Activated CD8-positive, alpha-beta T cell treated with anti-CD3 and anti-CD28 coated beads for 36 hours (primary cell): ENCODE measurements at regions not wholly inside any gene's neighbourhood (a gene's known extent, or its start where the extent isn't known, plus 50 kb on each side); places are given as distances from the start of the nearest gene placed in this dataset.

ENCODE experiments used
- ATAC-seq: fragments of 200-7000 bp; cut with Tn5 transposase; one replicate; pipeline ENCODE4 v1.10.0; 2021; ENCODE audit warnings: mild to moderate bottlenecking, moderate library complexity
- CTCF ChIA-PET: fragments of 350-600 bp; sonication (Branson Sonifier 250); formaldehyde crosslinking; loops from one replicate; lab custom pipeline; 2021; ENCODE audit warnings: antibody characterized with exemption; lab: Charles Lee
- POLR2A ChIA-PET: fragments of 350-600 bp; sonication (Branson Sonifier 250); formaldehyde crosslinking; loops from one replicate; lab custom pipeline; 2021; ENCODE audit warnings: antibody characterized with exemption; lab: Charles Lee
- DNase-seq: peaks from one replicate; pipeline ENCODE4 v3.0.0-alpha.2; 2020
- H3K27ac Mint-ChIP-seq: one replicate; pipeline ENCODE4 v1.8.0; 2021; ENCODE audit warnings: mild to moderate bottlenecking, mixed read lengths
- H3K27me3 Mint-ChIP-seq: one replicate; pipeline ENCODE4 v1.8.0; 2021; ENCODE audit warnings: mixed read lengths
- H3K36me3 Mint-ChIP-seq: one replicate; pipeline ENCODE4 v1.8.0; 2021; ENCODE audit warnings: low read depth, mixed read lengths
- H3K4me1 Mint-ChIP-seq: one replicate; pipeline ENCODE4 v1.8.0; 2021; ENCODE audit warnings: low read depth, mixed read lengths
- H3K4me3 Mint-ChIP-seq: one replicate; pipeline ENCODE4 v1.8.0; 2021; ENCODE audit warnings: mild to moderate bottlenecking, moderate library complexity, mixed read lengths
- H3K9me3 Mint-ChIP-seq: one replicate; pipeline ENCODE4 v1.8.0; 2021; ENCODE audit warnings: mixed read lengths
- intact Hi-C: fragments of 100-400 bp; cut with micrococcal nuclease; formaldehyde crosslinking; loops from one replicate; pipeline ENCODE4 v1.10.0; 2022
- TF ChIP-seq, protein P1 (sequence below): fragments of 200-600 bp; IDR thresholded peaks from one replicate; pipeline ENCODE4 v1.8.0; 2022; ENCODE audit warnings: antibody characterized with exemption, mild to moderate bottlenecking

- TF ChIP-seq, protein P1, sequence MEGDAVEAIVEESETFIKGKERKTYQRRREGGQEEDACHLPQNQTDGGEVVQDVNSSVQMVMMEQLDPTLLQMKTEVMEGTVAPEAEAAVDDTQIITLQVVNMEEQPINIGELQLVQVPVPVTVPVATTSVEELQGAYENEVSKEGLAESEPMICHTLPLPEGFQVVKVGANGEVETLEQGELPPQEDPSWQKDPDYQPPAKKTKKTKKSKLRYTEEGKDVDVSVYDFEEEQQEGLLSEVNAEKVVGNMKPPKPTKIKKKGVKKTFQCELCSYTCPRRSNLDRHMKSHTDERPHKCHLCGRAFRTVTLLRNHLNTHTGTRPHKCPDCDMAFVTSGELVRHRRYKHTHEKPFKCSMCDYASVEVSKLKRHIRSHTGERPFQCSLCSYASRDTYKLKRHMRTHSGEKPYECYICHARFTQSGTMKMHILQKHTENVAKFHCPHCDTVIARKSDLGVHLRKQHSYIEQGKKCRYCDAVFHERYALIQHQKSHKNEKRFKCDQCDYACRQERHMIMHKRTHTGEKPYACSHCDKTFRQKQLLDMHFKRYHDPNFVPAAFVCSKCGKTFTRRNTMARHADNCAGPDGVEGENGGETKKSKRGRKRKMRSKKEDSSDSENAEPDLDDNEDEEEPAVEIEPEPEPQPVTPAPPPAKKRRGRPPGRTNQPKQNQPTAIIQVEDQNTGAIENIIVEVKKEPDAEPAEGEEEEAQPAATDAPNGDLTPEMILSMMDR: no peak
- CTCF ChIA-PET: no interaction called here
- intact Hi-C loops: no loop called here
- Mint-ChIP-seq H3K4me1 (no peaks in the 10 kb centered on the region), H3K36me3 (no peaks in the 10 kb centered on the region), H3K27ac (no peak overlapping the region), H3K27me3 (no peaks in the 10 kb centered on the region), H3K4me3 (no peak overlapping the region), H3K9me3 (no peaks in the 10 kb centered on the region)
- DNase-seq: no peak
- ATAC-seq: no peak
- POLR2A ChIA-PET: no interaction called here
Measured at GRCh38 chr4:129622566-129622965, 526.6 kb downstream of the C4orf33 start.

DNA sequence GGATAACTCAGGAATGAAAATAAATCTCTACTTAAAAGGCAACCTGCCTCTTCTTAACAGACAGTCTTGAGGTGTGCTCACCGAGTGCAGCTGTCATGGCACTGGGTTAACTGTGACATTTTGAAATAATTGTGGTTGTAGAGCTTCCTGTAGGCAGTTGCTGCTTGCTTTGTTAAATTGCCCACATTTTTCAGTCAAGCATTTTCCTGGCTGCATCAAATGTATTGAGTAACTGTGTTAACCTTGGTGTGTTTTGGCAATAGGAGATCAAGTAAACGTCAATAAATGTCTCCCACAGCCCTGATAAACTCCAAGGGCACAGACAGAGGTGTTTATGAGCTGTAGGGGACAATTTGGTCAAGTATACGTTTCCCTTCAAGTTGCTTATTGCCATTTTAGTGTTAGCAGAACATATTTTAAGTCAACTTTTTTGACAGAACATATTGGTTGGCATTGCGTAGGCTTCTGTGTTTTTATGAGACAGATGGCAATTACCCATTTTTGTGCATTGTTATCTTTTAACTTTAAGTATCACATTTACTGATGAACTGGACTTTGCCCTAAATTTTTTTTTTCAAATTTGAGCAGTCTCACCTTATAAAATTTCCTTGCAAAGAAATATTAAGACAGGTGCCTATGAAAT is 527.4 kb downstream of the C4orf33 start:
- TF ChIP-seq, protein P1: no peak
- H3K36me3 Mint-ChIP-seq: no peaks in the 10 kb centered on the region
- no peak overlapping the region for H3K27ac Mint-ChIP-seq
- H3K4me1 Mint-ChIP-seq: no peaks in the 10 kb centered on the region
- no peak overlapping the region for H3K4me3 Mint-ChIP-seq
- no peak for ATAC-seq
- H3K9me3 Mint-ChIP-seq: no peaks in the 10 kb centered on the region
- ChIA-PET CTCF (no interaction called here), POLR2A (no interaction called here)
- no peak for DNase-seq
- no peaks in the 10 kb centered on the region for H3K27me3 Mint-ChIP-seq
- intact Hi-C loops: no loop called here

- Mint-ChIP-seq H3K27ac (no peak overlapping the region), H3K9me3 (peaks cover 2% of the 10 kb centered on the region), H3K36me3 (no peaks in the 10 kb centered on the region), H3K4me3 (no peak overlapping the region), H3K4me1 (no peaks in the 10 kb centered on the region), H3K27me3 (no peaks in the 10 kb centered on the region)
- ATAC-seq (no peak), DNase-seq (peak; percentile 64)
- intact Hi-C loops: loop anchor here (2.0 kb wide), 1 partner anchor 278 kb away; no protein-coding TSS in a partner anchor
- TF ChIP-seq, protein P1: peak; percentile 69
- ChIA-PET CTCF (interaction anchor here (0.7 to 2.3 kb wide), 15 partner anchors 9 to 299 kb away, joined by 3 to 39 read pairs (median 4); no protein-coding TSS in a partner anchor), POLR2A (no interaction called here)
Measured at GRCh38 chr4:129641179-129641578, 545.2 kb downstream of the C4orf33 start.

- H3K27me3 Mint-ChIP-seq: no peaks in the 10 kb centered on the region
- ChIA-PET CTCF (no interaction called here), POLR2A (no interaction called here)
- no peaks in the 10 kb centered on the region for H3K4me1 Mint-ChIP-seq
- H3K36me3 Mint-ChIP-seq: no peaks in the 10 kb centered on the region
- intact Hi-C loops: no loop called here
- ATAC-seq: no peak
- H3K4me3 Mint-ChIP-seq: no peak overlapping the region
- TF ChIP-seq, protein P1: no peak
- H3K27ac Mint-ChIP-seq: no peak overlapping the region
- H3K9me3 Mint-ChIP-seq: peaks cover under 1% of the 10 kb centered on the region
- DNase-seq: no peak
Measured at GRCh38 chr4:129645461-129645860, 549.5 kb downstream of the C4orf33 start.

DNA sequence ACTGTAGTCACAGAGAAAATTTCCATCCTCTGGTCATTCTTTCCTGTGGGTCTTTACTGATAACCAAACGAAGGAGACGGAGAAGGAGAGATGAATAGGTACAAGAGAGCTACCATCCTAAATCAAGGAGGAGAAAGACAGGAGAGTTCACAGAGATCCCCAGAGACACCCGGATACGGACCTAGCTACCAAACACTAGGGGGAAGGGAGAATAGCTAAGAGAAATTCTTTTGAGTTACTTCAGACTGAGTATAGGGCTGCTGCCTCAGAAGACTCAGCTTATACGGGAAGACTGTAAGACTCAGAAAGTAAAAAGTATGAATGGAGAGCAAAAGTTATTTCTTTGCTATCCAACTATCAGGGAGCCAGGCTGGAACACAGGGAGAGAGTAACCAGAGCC is 572.1 kb downstream of the C4orf33 start:
- Mint-ChIP-seq H3K9me3 (no peaks in the 10 kb centered on the region), H3K36me3 (no peaks in the 10 kb centered on the region), H3K27ac (no peak overlapping the region), H3K27me3 (no peaks in the 10 kb centered on the region), H3K4me3 (no peak overlapping the region), H3K4me1 (no peaks in the 10 kb centered on the region)
- ChIA-PET POLR2A (no interaction called here), CTCF (no interaction called here)
- TF ChIP-seq, protein P1: no peak
- intact Hi-C loops: no loop called here
- ATAC-seq: no peak
- no peak for DNase-seq
